GM19328 (cell line): ENCODE measurements at regions not wholly inside any gene's neighbourhood (a gene's known extent, or its start where the extent isn't known, plus 50 kb on each side); places are given as distances from the start of the nearest gene placed in this dataset.

Source experiments
- ATAC-seq: cut with Tn5 transposase; IDR thresholded peaks from one replicate; pipeline ENCODE4 v1.9.1; 2021; ENCODE audit warnings: mild to moderate bottlenecking, moderate library complexity; ENCODE audit not compliant: unreplicated experiment

- ATAC-seq = no peak
These were observed 104.7 kb upstream of the CARD18 start for GRCh38 chr11:105244160-105244825.

- no peak for ATAC-seq
These were observed 101.6 kb upstream of the CARD18 start for GRCh38 chr11:105241136-105241535.

GRCh38 chr11:105236664-105237063 is 97.1 kb upstream of the CARD18 start:
- no peak for ATAC-seq

- ATAC-seq = no peak
These were observed 93.7 kb upstream of the CARD18 start for GRCh38 chr11:105233285-105233684.

GRCh38 chr11:105232021-105232420 is 92.5 kb upstream of the CARD18 start:
- ATAC-seq = no peak

- no peak for ATAC-seq
These were observed 91.0 kb upstream of the CARD18 start for GRCh38 chr11:105230586-105230985.

GRCh38 chr11:105229761-105230160 is 90.2 kb upstream of the CARD18 start:
- ATAC-seq = no peak

- no peak for ATAC-seq
These were observed 89.7 kb upstream of the CARD18 start for GRCh38 chr11:105229257-105229656.

- ATAC-seq = no peak
These were observed 87.8 kb upstream of the CARD18 start for GRCh38 chr11:105227363-105227762.

- no peak for ATAC-seq
These were observed 87.2 kb upstream of the CARD18 start for GRCh38 chr11:105226766-105227165.

GRCh38 chr11:105226091-105226490 is 86.5 kb upstream of the CARD18 start:
- ATAC-seq = no peak

- no peak for ATAC-seq
These were observed 85.1 kb upstream of the CARD18 start for GRCh38 chr11:105224482-105225253.

GRCh38 chr11:105220121-105220520 is 80.6 kb upstream of the CARD18 start:
- no peak for ATAC-seq

- ATAC-seq = no peak
These were observed 80.1 kb upstream of the CARD18 start for GRCh38 chr11:105219670-105220069.

GRCh38 chr11:105219269-105219668 is 79.7 kb upstream of the CARD18 start:
- ATAC-seq = no peak

GRCh38 chr11:105215528-105215927 is 76.0 kb upstream of the CARD18 start:
- ATAC-seq = no peak

GRCh38 chr11:105211806-105212554 is 72.4 kb upstream of the CARD18 start:
- ATAC-seq = no peak

- no peak for ATAC-seq
These were observed 68.5 kb upstream of the CARD18 start for GRCh38 chr11:105208019-105208418.

GRCh38 chr11:105206633-105207032 is 67.1 kb upstream of the CARD18 start:
- ATAC-seq = no peak

- no peak for ATAC-seq
These were observed 65.1 kb upstream of the CARD18 start for GRCh38 chr11:105204636-105205035.

GRCh38 chr11:105203569-105204240 is 64.1 kb upstream of the CARD18 start:
- ATAC-seq = no peak
